HG03354 (cell line): ENCODE measurements at regions not wholly inside any gene's neighbourhood (a gene's known extent, or its start where the extent isn't known, plus 50 kb on each side); places are given as distances from the start of the nearest gene placed in this dataset.

Experiments
- ATAC-seq: cut with Tn5 transposase; IDR thresholded peaks from one replicate; pipeline ENCODE4 v1.9.1; 2021; ENCODE audit warnings: mild to moderate bottlenecking; ENCODE audit not compliant: unreplicated experiment, poor library complexity, severe bottlenecking

- no peak for ATAC-seq
Observed at GRCh38 chr20:60300374-60300773, 342.2 kb downstream of the CDH26 start.

DNA sequence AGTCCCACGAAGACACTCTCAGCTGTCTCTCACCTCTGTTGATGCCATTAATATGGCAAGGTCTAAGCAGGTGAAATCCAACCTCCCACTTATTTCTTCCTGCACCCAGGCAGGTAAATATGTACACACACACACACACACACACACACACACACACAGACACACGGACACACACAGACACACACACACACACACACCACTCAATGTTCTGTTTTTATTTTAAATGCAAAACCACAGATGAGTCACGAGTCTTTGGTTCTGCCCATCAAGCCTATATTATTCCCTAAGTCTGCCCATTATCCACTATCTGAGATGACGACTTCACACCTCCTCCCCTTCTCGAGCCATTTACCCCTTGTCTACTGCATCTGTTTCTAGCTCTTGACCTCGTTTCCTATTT lies 344.7 kb downstream of the CDH26 start:
- ATAC-seq = no peak

DNA sequence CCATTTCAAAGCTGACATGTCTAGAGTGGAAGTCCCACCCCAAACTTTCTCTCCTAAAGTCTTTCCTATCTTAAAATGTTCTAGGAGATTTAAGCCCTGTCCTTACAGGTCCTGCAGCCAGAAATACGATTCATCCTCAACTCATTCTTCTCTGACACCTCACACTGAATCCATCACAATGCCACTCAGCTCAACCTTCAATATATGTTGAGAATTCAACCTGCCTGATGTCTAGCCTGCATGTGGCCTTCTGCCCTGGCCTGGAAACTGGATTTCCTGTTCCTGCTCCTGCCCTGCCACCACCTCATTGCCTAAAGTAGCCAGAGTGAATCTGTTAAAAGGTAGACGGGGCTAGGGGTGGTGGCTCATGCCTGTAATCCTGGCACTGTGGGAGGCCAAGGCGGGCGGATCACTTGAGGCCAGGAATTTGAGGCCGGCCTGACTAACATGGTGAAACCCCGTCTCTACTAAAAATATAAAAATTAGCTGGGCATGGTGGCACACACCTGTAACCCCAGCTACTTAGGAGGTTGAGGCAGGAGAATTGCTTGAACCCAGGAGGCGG lies 345.9 kb downstream of the CDH26 start:
- ATAC-seq = no peak

DNA sequence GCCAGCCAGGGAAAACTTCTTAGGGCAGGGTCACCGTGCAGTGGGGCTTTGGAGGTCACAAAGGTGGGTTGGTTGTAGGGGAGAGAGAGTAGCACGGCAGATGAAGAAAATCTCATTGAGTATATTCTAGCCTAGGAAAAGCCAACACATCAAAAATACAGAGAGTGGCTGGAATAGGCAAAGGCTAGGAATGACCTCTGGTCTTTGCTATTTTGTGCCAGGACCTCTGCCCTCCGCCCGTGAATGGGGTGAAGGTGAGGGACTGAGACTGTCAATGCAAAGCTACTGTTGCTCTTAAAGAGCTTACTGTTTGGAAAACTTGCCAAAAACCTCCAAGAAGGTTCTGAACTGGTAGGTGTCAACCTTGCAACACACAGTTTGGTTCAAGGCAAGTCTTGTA lies 346.7 kb downstream of the CDH26 start:
- ATAC-seq = no peak

DNA sequence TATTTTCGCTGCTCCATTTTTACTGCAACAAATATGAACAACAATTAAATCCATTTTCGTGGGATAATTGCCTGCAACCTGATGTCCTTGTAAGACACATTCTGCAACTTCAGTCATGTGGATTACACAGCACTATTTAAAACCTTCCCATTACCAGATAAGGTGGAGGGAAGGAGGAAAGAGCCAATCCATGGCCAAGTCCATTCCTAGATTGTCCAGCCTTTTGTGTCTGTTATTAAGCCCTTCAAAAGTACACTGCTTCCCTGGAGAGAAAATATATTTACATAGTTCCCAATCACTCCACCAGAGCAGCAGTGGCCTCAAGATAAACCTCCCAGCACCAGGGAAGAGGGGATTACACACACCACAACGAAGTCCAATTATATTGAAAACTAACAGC lies 347.9 kb downstream of the CDH26 start:
- no peak for ATAC-seq

- ATAC-seq = no peak
Observed at GRCh38 chr20:60306551-60306950, 348.3 kb downstream of the CDH26 start.

DNA sequence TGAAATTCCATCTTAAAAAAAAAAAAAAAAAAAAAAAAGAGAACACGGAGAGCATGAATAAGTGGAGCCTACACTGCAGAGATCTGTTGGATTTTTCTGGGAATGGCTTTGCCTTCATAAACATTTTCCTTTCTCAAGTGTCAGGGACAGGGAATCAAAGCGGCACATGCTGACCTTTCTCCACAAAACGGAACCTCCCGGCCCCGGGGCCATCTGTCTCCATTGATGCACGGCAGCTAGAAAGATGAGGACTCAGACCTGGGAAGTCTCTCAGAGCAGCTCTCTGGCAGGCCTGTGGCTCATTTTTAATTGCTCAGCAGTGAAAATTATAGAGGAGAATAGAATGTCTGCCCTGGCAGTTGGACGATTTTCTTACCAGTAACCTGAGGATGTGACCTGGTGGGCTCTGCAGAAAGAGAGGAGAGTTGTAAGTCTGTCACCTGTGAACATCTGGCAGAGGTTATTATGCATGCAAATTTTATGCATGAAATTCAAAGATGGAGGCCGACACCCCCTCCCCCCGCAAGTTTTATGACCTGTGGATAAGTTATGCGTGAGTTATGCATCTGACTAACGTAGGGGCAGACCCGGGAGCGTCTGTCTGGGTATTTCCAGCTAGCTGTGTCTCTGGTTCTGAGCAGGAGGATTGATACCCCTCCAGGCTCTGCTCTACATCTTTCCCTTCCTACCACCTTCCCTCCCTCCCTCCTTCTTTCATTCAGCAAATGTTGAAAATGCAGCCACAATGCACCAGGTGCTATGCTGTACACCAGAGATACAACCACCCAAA lies 352.5 kb downstream of the CDH26 start:
- no peak for ATAC-seq

DNA sequence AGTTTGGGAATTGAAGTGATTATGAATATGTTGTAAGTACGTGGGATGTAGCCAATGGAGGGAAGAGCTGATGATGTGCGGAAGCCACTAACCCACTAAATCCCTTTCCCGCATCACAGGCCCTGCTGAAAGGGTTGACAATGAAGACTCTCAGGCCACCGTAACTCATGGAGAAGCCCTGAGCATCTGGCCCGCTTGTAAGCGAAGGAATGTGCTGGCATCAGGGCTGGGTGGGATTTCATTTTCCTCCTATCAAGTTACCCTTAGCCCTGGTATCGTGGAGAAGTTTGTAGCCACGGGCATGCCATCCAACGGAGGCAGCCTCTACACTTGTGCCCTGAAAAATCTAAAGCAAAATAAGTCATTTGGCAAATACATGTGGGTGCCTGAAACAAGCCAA lies 355.0 kb downstream of the CDH26 start:
- no peak for ATAC-seq

- ATAC-seq = no peak
Observed at GRCh38 chr20:60313614-60314013, 355.4 kb downstream of the CDH26 start.

DNA sequence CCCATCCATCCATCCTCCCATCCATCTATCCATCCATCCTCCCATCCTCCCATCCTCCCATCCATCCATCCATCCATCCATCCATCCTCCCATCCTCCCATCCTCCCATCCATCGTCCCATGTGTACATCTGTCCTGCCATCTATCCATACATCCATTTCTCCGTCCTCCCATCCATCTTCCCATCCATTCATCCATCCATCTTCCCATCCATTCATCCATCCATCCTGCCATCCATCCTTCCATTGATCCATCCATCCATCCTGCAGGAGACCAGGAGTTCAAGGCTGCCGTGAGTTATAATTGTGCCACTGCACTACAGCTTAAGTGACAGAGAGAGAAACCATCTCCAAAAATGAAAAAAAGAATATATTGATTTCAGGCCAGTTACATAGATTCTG lies 356.5 kb downstream of the CDH26 start:
- no peak for ATAC-seq

- ATAC-seq = no peak
Observed at GRCh38 chr20:60316476-60317158, 358.4 kb downstream of the CDH26 start.

DNA sequence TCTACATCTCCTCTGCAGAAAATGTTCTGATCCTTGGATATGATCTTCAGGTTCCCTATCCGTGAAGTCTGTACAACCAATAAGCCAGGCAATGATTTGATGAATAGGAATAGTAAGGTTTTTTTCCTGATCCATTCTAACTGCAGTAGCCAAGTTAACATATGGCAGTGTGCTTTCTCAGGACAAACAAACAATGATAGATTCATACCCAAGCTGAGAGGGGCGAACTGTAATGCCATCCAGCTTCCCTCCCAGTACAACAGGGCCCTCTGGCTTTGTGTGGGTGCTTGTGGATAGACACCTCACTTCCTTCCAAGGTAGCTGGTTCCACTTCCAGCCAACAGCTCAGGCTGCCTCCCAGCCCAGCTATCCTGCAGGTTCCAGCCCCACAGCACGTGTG lies 359.2 kb downstream of the CDH26 start:
- ATAC-seq = no peak

DNA sequence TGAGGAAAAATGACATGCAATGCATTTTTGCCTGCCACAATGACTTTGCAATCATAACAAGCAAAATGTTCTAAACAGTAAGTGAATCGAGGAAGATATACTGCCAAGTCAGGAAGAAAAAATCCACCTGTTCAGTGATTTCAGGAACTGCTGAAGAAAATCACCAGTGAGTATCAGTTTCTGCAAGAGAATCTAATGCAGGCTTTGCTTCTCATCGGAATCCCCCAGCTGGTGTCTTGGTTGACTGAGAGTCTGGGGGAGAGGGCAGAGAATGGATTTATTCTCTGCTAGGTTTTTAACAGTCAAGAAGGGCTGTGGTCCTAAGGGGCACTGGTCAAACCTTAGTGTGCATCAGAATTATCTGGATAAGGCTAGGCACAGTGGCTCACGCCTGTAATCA lies 363.4 kb downstream of the CDH26 start:
- ATAC-seq = no peak

DNA sequence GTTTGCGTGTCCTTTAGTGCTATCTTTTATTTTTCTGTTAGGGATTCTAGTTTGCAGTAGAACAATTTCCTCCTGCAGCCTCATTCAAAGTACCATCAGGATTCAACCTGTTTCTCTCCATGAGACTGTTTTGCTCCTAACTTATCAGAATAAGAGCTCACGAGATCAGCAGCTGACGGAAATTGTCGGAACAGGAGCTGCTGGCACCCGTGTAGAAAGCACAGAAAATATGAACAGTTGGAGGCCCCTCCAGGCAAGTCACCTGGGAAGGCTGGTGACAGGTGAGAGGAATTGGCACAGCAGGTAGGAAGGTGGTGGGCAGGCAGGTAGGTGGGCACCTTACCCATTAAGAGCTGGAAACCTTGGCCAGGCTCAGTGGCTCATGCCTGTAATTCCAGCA lies 368.6 kb downstream of the CDH26 start:
- ATAC-seq = no peak

DNA sequence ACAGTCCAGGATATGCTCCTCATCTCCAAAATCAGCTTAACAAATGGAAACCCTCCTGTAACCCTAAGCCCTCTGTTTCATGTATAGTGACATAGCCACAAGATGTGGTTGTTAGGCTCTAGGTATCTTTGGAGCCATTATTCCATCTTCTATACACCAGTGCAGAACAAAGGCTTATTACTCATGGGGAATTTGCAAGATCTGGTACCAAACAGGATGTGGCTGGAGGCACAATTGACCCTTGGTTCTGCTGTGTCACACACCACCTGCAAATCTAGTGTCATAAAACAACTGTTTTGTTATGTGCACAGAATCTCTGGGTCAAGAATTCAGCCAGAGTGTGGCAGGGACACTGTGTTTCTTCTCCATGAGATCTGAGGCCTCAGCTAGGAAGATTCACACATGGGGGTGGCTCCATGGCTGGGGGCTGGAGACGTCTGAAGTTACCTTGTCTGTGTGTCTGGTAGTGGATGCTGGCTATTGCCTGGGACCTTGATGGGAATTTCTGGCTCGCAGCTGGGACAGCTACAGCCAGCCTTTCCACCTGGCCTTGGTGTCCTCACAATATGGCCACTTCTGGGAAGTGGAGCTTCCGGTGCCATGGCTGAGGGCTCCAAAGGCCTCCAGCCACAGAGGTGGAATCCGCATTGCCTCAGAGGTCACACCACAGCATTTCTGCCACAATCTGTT lies 369.9 kb downstream of the CDH26 start:
- no peak for ATAC-seq

DNA sequence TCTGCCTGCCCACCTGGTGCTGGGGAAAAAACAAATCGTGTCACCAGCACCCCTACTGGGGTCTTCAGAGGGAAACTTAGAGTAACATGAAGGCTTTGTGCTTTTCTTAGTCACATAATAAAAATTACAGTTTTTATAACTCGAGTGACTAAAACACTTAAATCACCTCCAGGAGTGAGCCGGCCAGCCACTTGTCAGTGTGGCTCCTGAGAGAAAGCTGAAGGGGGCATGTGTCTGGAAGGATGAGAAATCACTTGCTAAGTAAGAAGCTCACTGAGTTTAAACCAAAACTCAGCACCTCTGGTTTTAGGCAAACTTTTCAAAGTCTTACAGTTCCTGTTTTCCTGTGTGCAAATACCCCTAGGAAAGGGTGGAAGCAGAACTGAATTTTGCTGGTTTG lies 372.2 kb downstream of the CDH26 start:
- no peak for ATAC-seq

DNA sequence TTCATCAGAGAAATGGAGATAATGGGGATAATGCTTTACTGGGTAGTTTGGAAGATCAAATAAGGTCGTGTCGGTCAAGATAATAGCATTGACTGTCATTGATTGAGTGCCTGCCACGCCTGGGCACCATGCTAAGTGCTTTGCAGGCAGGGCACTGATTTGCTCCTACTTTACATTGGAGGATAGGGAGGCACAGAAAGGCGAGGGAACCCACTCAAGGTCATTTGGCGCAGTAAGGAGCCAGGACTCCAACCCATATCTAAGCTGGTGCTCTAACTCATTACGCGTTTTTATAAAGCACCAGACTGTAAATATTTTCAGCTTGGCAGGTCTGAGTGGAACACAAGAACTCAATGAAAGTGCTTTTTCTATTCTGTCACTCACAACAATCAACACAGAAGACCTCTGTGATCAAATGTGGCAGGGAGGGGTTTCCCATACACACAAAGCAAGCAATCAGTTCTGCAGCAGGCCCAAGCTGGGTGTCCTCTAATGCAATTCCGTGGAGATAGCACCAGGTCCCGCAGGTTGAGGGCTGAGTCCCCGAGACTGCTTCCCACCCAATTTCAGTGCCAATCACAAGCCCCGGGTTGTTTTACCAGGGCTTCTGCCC lies 373.6 kb downstream of the CDH26 start:
- no peak for ATAC-seq

DNA sequence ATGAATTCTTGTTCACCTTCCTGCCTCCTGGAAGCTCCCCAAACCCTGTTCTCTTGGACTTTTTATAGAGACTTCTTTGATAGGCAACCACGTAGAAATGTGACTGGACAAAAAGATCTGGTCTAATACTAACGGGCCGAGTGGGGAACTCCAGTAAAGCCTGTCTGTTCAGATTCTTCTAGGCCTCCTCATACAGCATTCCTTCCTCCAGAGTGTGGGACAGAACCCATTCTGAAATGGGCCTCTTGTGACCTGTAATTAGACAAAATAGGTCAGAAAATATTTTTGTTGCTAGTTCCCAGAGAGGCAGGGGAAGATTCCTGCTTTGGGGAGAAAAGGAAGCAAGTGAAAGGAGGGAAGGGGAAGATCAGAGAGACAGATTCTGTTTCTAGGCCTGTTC lies 374.3 kb downstream of the CDH26 start:
- no peak for ATAC-seq

DNA sequence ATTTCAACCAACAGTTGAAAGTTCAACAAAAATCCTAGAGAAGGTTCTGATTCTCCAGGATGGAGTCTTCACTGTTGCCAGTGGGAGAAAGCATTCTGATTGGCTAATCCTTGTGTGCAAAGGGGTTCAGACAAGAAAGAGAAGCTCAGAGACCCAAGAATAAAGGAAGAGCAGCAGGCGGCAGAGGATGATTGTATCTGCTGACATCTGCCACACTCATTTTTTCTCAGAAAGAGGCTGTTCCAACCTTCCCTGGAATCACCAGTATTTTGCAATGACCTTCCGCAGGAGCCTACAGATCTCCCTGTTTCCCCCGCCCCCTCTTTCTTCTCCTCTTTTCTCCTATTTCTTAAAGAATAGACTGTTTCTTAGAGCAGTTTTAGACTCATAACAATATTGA lies 376.7 kb downstream of the CDH26 start:
- ATAC-seq = no peak

GRCh38 chr20:60338556-60338955 lies 380.3 kb downstream of the CDH26 start:
- ATAC-seq = no peak
